Natural killer cell (primary cell): ENCODE measurements at regions not wholly inside any gene's neighbourhood (a gene's known extent, or its start where the extent isn't known, plus 50 kb on each side); places are given as distances from the start of the nearest gene placed in this dataset.
"Not testable (repeated sequence)": the region's sequence is repeated elsewhere in the genome, so short reads cannot be mapped to it uniquely, and the experiment has no call there.

ENCODE experiments used
- ATAC-seq, 3 donors: fragments of 150-1000 bp in 2 of 3; fragments of 200-7000 bp in 1 of 3; cut with Tn5 transposase; 1 replicate in 1 of 3; 2 replicates in 2 of 3; pipeline ENCODE4 v1.10.0; 2021; ENCODE audit warnings: mild to moderate bottlenecking in 2 of 3, moderate library complexity in 2 of 3
- DNase-seq, 2 donors: peaks; one replicate each; pipeline versions ENCODE4 v3.0.0 to v3.0.0-alpha.2; 2013 to 2021; ENCODE audit warnings: mixed read lengths in 1 of 2
- H3K27ac ChIP-seq: one replicate; pipeline ENCODE4 v1.5.1; 2013; ENCODE audit warnings: mild to moderate bottlenecking, low read length
- H3K27me3 ChIP-seq: one replicate; pipeline ENCODE4 v1.6.1; 2013; ENCODE audit warnings: low read length; ENCODE audit not compliant: control insufficient read depth, insufficient read depth
- H3K36me3 ChIP-seq: one replicate; pipeline ENCODE4 v1.6.1; 2013; ENCODE audit warnings: low read length; ENCODE audit not compliant: control insufficient read depth, insufficient read depth
- H3K4me1 ChIP-seq: one replicate; pipeline ENCODE4 v1.6.1; 2013; ENCODE audit warnings: low read length; ENCODE audit not compliant: control insufficient read depth, insufficient read depth
- H3K4me3 ChIP-seq: one replicate; pipeline ENCODE4 v1.5.1; 2013; ENCODE audit warnings: low read length
- H3K9me3 ChIP-seq: one replicate; pipeline ENCODE4 v1.6.1; 2013; ENCODE audit warnings: low read length; ENCODE audit not compliant: control insufficient read depth, insufficient read depth
- H3K27ac Mint-ChIP-seq, 2 donors: one replicate each; pipeline ENCODE4 v1.8.0; 2022; ENCODE audit warnings: mild to moderate bottlenecking in 2 of 2, mixed read lengths in 2 of 2, moderate library complexity in 1 of 2
- H3K27me3 Mint-ChIP-seq, 2 donors: one replicate each; pipeline ENCODE4 v1.8.0; 2022; ENCODE audit warnings: low read depth in 2 of 2, mixed read lengths in 2 of 2
- H3K36me3 Mint-ChIP-seq: one replicate; pipeline ENCODE4 v1.8.0; 2022; ENCODE audit warnings: mixed read lengths
- H3K4me1 Mint-ChIP-seq, 2 donors: one replicate each; pipeline ENCODE4 v1.8.0; 2022; ENCODE audit warnings: mixed read lengths in 2 of 2
- H3K4me3 Mint-ChIP-seq: one replicate; pipeline ENCODE4 v1.8.0; 2022; ENCODE audit warnings: mild to moderate bottlenecking, moderate library complexity, mixed read lengths
- H3K9me3 Mint-ChIP-seq, 2 donors: one replicate each; pipeline ENCODE4 v1.8.0; 2022; ENCODE audit warnings: mixed read lengths in 2 of 2
- WGBS: methylation state at CpG from one replicate; pipeline ENCODE4 v1.1.7; 2013; ENCODE audit warnings: missing lambda C conversion rate; ENCODE audit not compliant: insufficient coverage; 5-methylcytosine and 5-hydroxymethylcytosine counted together
- intact Hi-C: fragments of 100-400 bp; cut with micrococcal nuclease; formaldehyde crosslinking; loops from one replicate; pipeline ENCODE4 v1.14.2; 2022
- TF ChIP-seq, protein P1 (sequence below): fragments of 200-600 bp; IDR thresholded peaks from one replicate; pipeline ENCODE4 v1.8.0; 2022; ENCODE audit warnings: antibody characterized with exemption

DNA sequence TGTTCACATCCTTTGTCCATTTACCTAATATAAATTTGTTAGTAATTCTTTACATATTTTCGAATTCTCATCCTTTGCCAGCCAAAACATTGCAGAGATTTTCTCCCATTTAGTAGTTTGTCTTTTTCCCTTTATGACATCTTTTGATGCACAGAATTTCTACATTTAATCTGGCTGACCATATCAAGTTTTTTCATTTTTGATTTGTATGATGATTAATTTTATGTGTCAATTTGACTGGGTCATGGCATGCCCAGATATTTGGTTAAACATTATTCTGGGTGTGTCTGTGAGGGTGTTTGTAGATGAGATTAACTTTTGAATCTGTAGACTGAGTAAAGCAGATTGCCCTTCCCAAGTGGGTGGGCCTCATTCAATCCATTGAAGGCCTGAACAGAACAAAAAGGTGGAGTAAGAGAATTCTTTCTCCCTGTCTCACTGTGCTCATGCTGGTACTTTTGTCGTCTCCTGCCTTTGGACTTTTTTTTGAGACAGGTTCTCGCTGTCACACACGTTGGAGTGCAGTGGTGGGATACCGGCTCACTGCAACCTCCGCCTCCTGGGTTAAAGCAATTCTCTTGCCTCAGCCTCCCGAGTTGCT, 72.1 kb upstream of the EPB41L1 start:
- Mint-ChIP-seq H3K4me1 (no peaks in the 10 kb centered on the region), H3K36me3 (no peaks in the 10 kb centered on the region), H3K9me3 (no peaks in the 10 kb centered on the region), H3K4me3 (no peak overlapping the region), H3K27me3 (peaks cover 11 to 23% of the 10 kb centered on the region in 2 donors), H3K27ac (no peak overlapping the region)
- TF ChIP-seq, protein P1, sequence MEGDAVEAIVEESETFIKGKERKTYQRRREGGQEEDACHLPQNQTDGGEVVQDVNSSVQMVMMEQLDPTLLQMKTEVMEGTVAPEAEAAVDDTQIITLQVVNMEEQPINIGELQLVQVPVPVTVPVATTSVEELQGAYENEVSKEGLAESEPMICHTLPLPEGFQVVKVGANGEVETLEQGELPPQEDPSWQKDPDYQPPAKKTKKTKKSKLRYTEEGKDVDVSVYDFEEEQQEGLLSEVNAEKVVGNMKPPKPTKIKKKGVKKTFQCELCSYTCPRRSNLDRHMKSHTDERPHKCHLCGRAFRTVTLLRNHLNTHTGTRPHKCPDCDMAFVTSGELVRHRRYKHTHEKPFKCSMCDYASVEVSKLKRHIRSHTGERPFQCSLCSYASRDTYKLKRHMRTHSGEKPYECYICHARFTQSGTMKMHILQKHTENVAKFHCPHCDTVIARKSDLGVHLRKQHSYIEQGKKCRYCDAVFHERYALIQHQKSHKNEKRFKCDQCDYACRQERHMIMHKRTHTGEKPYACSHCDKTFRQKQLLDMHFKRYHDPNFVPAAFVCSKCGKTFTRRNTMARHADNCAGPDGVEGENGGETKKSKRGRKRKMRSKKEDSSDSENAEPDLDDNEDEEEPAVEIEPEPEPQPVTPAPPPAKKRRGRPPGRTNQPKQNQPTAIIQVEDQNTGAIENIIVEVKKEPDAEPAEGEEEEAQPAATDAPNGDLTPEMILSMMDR, result no peak
- no peak overlapping the region for H3K27ac ChIP-seq
- ATAC-seq (no peak), DNase-seq (no peak)
- H3K9me3 ChIP-seq, result no peaks in the 10 kb centered on the region
- H3K4me1 ChIP-seq, result no peaks in the 10 kb centered on the region
- 94% methylated on average over 7 of the region's 7 CpGs for WGBS
- intact Hi-C loops, result no loop called here
- no peak overlapping the region for H3K4me3 ChIP-seq
- no peaks in the 10 kb centered on the region for H3K27me3 ChIP-seq
- H3K36me3 ChIP-seq, result no peaks in the 10 kb centered on the region

DNA sequence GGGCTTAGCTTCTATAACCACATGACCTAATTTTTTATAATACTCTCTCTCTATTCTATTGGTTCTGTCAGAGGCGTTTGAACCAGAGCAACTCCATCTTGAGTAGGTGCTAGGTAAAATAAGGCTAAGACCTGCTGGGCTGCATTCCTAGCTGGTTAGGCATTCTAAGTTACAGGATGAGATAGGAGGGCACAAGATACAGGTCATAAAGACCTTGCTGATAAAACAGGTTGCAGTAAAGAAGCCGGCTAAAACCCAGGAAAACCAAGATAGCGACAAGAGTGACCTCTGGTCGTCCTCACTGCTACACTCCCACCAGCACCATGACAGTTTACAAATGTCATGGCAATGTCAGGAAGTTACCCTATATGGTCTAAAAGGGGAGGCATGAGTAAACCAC, 71.3 kb upstream of the EPB41L1 start:
- H3K4me3 Mint-ChIP-seq, H3K4me3 ChIP-seq, DNase-seq, H3K36me3 Mint-ChIP-seq, H3K27me3 ChIP-seq, H3K4me1 Mint-ChIP-seq, ATAC-seq, H3K9me3 ChIP-seq, H3K27ac ChIP-seq, H3K4me1 ChIP-seq, H3K9me3 Mint-ChIP-seq, H3K27ac Mint-ChIP-seq, intact Hi-C loops, H3K36me3 ChIP-seq: not testable (repeated sequence)
- 84% methylated on average over 4 of the region's 4 CpGs for WGBS
- peaks cover 14 to 31% of the 10 kb centered on the region in 2 donors for H3K27me3 Mint-ChIP-seq

DNA sequence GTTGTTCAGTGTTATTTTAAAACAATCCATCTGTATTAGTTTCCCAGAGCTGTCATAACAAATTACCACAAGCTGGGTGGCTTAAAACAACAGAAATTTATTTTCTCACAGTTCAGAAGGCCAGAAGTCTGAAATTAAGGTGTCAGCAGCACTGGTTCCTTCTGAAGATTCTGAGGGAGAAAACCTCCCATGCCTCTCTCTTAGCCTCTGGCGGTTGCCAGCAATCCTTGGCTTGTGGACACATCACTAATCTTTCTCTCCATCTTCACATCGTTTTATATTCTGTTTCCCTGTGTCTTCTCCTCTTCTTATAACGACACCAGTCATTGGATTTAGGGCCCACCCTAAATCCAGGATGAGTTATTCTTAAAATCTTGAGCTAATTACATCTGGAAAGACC, 70.2 kb upstream of the EPB41L1 start:
- no peak for ATAC-seq
- no peak overlapping the region for H3K27ac ChIP-seq
- H3K4me1 ChIP-seq, result no peaks in the 10 kb centered on the region
- H3K9me3 ChIP-seq, result no peaks in the 10 kb centered on the region
- Mint-ChIP-seq H3K27me3 (peaks cover 14 to 30% of the 10 kb centered on the region in 2 donors), H3K9me3 (no peaks in the 10 kb centered on the region), H3K36me3 (no peaks in the 10 kb centered on the region), H3K4me3 (no peak overlapping the region), H3K27ac (no peak overlapping the region), H3K4me1 (no peaks in the 10 kb centered on the region)
- no peaks in the 10 kb centered on the region for H3K27me3 ChIP-seq
- WGBS, result 96% methylated on average over 3 of the region's 3 CpGs
- intact Hi-C loops, result no loop called here
- no peaks in the 10 kb centered on the region for H3K36me3 ChIP-seq
- TF ChIP-seq, protein P1, result no peak
- DNase-seq, result no peak
- no peak overlapping the region for H3K4me3 ChIP-seq

DNA sequence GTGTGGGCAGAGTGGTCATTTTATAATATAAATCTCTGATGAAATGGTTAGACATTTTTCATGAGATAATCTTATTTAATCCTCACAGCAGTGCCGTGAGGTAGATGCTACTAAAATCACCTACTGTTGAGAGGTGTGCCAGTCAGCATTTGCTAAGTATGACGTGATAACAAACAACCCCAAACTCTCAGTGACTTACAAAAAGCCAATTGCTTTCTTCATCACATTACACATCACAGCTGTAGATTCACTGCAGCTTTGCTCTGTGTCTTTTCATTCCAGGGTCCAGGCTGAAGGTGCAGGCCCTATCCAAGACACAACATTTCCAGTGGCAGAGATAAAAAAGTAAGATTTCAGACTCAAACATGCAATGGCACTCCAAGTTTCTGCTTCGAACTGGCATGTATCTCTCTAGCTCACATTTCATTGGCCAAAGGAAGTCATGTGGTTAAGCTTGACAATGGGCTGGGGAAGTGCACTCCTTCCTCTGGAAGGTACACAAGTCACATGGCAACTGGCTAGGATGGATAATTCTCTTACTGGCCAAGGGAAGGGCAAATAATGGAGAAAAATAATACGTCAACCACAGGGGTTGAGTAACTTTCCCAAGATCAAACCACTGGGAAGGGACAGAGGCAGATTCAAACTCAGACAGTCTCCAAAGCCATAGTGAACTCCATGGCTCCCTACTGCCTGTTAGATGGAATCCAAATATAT, 69.5 kb upstream of the EPB41L1 start:
- ATAC-seq, result no peak
- Mint-ChIP-seq H3K27me3 (peaks cover 14 to 29% of the 10 kb centered on the region in 2 donors), H3K9me3 (no peaks in the 10 kb centered on the region), H3K4me3 (no peak overlapping the region), H3K27ac (no peak overlapping the region), H3K36me3 (no peaks in the 10 kb centered on the region), H3K4me1 (no peaks in the 10 kb centered on the region)
- intact Hi-C loops, result no loop called here
- TF ChIP-seq, protein P1, result no peak
- H3K9me3 ChIP-seq, result no peaks in the 10 kb centered on the region
- no peak for DNase-seq
- no peaks in the 10 kb centered on the region for H3K27me3 ChIP-seq
- H3K4me3 ChIP-seq, result no peak overlapping the region
- no peaks in the 10 kb centered on the region for H3K4me1 ChIP-seq
- H3K36me3 ChIP-seq, result no peaks in the 10 kb centered on the region
- 92% methylated on average over 4 of the region's 4 CpGs for WGBS
- H3K27ac ChIP-seq, result no peak overlapping the region
